ENCODE measurements at regions not wholly inside any gene's neighbourhood (a gene's known extent, or its start where the extent isn't known, plus 50 kb on each side); places are given as distances from the start of the nearest gene placed in this dataset.
"Not testable (repeated sequence)": the region's sequence is repeated elsewhere in the genome, so short reads cannot be mapped to it uniquely, and the experiment has no call there.

DNA sequence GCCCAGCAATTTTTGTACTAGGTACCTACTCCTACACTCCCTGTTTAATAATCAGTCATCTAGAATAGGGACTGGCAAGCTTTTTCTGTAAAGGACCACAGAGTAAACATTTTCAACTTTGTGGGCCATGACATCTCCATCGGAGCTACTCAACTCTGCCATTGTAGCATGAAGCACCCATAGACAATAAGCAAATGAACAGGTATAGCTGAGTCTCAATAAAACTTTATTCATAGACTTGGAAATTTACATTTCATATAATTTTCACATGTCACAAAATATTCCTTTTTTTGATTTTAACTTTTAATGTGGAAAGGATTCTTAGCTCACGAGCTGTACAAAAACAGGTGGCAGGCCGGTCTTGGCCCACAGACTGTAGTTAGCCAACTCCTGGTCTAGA lies 345.8 kb downstream of the SOX9 start:
- no peak for DNase-seq (ENCODE audit: low read depth, low spot score)
- Histone ChIP-seq H3K27ac (no peak overlapping the region), H3K9ac (ENCODE audit: insufficient read length) (no peak overlapping the region), H3K4me3 (no peak overlapping the region), H3K9me3 (ENCODE audit: low read depth, low read length) (no peaks in the 10 kb centered on the region), H3K36me3 (ENCODE audit: insufficient read depth, low read length) (no peaks in the 10 kb centered on the region)
- TF ChIP-seq FOXP2 (optimal IDR thresholded peaks at IDR 0.05; ENCODE audit: control extremely low read depth, extremely low read length, insufficient read depth) (no peak), POLR2AphosphoS5 (IDR thresholded peaks at IDR 0.05; ENCODE audit: borderline replicate concordance, low read depth, low read length) (no peak), EZH2 (IDR thresholded peaks at IDR 0.05) (no peak)

DNA sequence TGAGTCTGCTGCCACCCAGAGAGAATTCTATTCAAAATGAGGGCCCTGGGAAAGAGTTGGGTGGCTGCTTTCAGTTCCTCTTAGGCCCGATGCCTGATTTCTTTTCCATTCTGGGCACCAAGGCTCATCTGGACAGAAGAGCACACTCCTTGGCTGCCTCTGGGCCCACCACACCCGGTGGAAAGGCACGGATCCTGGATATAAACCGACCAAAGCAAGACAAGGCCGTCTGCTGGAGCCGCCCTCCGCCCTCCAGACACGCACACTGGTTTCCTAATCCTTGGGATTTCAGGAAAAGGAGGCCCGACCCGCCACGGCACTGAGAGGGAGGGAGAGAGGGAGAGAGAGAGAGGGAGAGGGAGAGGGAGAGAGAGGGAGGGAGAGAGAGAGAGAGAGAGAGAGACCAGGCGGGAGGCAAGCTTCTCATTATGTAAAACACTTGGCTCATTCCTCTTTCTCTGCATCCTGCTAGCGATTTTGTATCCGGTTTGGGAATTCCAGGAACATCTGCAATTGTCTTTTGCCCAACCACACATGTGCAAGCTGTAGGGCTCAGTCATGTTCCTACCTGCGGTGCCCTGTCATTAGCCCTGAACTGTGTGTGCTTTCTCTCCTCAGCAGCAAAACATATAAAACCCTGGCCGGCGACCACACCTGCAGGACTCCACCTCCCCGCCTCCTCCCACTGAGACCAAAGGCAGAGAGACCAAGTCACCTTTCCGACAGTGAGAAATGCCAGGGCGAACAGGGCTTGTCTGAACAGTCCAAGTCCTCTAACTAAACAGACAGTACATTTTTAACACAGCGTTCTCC lies 347.2 kb downstream of the SOX9 start:
- no peak overlapping the region for H3K27ac ChIP-seq
- no peak overlapping the region for H3K9ac ChIP-seq (ENCODE audit: insufficient read length)
- no peak overlapping the region for H3K4me3 ChIP-seq
- H3K9me3 ChIP-seq (ENCODE audit: low read depth, low read length), result no peaks in the 10 kb centered on the region
- no peaks in the 10 kb centered on the region for H3K36me3 ChIP-seq (ENCODE audit: insufficient read depth, low read length)
- TF ChIP-seq POLR2AphosphoS5 (IDR thresholded peaks at IDR 0.05; ENCODE audit: borderline replicate concordance, low read depth, low read length) (no peak), FOXP2 (optimal IDR thresholded peaks at IDR 0.05; ENCODE audit: control extremely low read depth, extremely low read length, insufficient read depth) (no peak), EZH2 (IDR thresholded peaks at IDR 0.05) (no peak)
- no peak for DNase-seq (ENCODE audit: low read depth, low spot score)

- Histone ChIP-seq H3K9ac (ENCODE audit: insufficient read length) (no peak overlapping the region), H3K27ac (no peak overlapping the region), H3K36me3 (ENCODE audit: insufficient read depth, low read length) (no peaks in the 10 kb centered on the region), H3K9me3 (ENCODE audit: low read depth, low read length) (no peaks in the 10 kb centered on the region), H3K4me3 (no peak overlapping the region)
- no peak for DNase-seq (ENCODE audit: low read depth, low spot score)
- TF ChIP-seq POLR2AphosphoS5 (IDR thresholded peaks at IDR 0.05; ENCODE audit: borderline replicate concordance, low read depth, low read length) (no peak), FOXP2 (optimal IDR thresholded peaks at IDR 0.05; ENCODE audit: control extremely low read depth, extremely low read length, insufficient read depth) (no peak), EZH2 (IDR thresholded peaks at IDR 0.05) (no peak)
These were observed 348.0 kb downstream of the SOX9 start for GRCh38 chr17:72468841-72469240.

- H3K36me3 ChIP-seq (ENCODE audit: insufficient read depth, low read length), result no peaks in the 10 kb centered on the region
- H3K9me3 ChIP-seq (ENCODE audit: low read depth, low read length), result no peaks in the 10 kb centered on the region
- H3K4me3 ChIP-seq, result no peak overlapping the region
- TF ChIP-seq POLR2AphosphoS5 (IDR thresholded peaks at IDR 0.05; ENCODE audit: borderline replicate concordance, low read depth, low read length), result no peak
- TF ChIP-seq FOXP2 (optimal IDR thresholded peaks at IDR 0.05; ENCODE audit: control extremely low read depth, extremely low read length, insufficient read depth), result no peak
- TF ChIP-seq EZH2 (IDR thresholded peaks at IDR 0.05), result no peak
- H3K9ac ChIP-seq (ENCODE audit: insufficient read length), result no peak overlapping the region
- no peak overlapping the region for H3K27ac ChIP-seq
- no peak for DNase-seq (ENCODE audit: low read depth, low spot score)
These were observed 349.4 kb downstream of the SOX9 start for GRCh38 chr17:72470121-72470705.

DNA sequence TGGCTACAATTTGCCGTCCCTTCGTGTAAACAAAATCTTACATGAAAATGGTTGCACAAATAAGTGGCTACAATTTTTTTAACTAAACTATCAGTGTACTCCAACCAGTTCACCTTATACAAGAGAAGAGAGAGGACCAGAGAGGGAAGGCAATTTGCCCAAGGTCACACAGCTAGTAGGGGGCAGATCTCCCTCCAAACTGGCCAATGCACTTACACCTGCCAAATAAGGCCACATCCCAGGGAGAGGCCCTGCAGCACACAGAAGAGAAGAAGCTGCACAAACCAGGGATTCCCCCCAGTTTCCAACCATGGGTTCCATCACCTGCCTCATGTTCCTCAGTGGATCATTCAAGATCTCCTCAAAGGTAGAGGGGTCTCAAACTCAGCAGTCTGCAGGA lies 349.9 kb downstream of the SOX9 start:
- Histone ChIP-seq H3K9ac (ENCODE audit: insufficient read length) (no peak overlapping the region), H3K27ac (no peak overlapping the region), H3K4me3 (no peak overlapping the region), H3K36me3 (ENCODE audit: insufficient read depth, low read length) (no peaks in the 10 kb centered on the region), H3K9me3 (ENCODE audit: low read depth, low read length) (no peaks in the 10 kb centered on the region)
- TF ChIP-seq EZH2 (IDR thresholded peaks at IDR 0.05) (no peak), FOXP2 (optimal IDR thresholded peaks at IDR 0.05; ENCODE audit: control extremely low read depth, extremely low read length, insufficient read depth) (no peak), POLR2AphosphoS5 (IDR thresholded peaks at IDR 0.05; ENCODE audit: borderline replicate concordance, low read depth, low read length) (no peak)
- DNase-seq (ENCODE audit: low read depth, low spot score), result no peak

DNA sequence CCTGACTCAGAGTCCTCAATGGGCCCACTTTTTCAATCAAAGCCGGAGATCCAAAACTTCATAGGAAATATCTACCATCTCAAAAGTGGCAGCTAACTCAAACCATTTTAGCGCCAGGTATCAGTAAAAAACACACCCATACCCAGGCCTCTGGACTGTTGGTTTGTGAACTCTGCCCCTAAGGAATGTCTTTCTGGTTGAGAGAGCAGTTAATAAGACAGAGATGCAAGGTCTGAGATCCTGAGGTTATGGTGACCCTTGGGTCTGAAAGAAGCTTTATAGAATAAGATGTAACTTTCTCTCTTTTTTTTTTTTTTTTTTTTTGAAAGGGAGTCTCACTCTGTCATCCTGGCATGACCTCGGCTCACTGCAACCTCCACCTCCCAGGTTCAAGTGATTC lies 350.5 kb downstream of the SOX9 start:
- Histone ChIP-seq H3K36me3 (ENCODE audit: insufficient read depth, low read length) (no peaks in the 10 kb centered on the region), H3K27ac (no peak overlapping the region), H3K9ac (ENCODE audit: insufficient read length) (no peak overlapping the region), H3K9me3 (ENCODE audit: low read depth, low read length) (no peaks in the 10 kb centered on the region), H3K4me3 (no peak overlapping the region)
- TF ChIP-seq FOXP2 (optimal IDR thresholded peaks at IDR 0.05; ENCODE audit: control extremely low read depth, extremely low read length, insufficient read depth), result no peak
- TF ChIP-seq EZH2 (IDR thresholded peaks at IDR 0.05), result no peak
- TF ChIP-seq POLR2AphosphoS5 (IDR thresholded peaks at IDR 0.05; ENCODE audit: borderline replicate concordance, low read depth, low read length), result no peak
- DNase-seq (ENCODE audit: low read depth, low spot score), result no peak

GRCh38 chr17:72472106-72472505 lies 351.3 kb downstream of the SOX9 start:
- Histone ChIP-seq H3K9ac (ENCODE audit: insufficient read length) (no peak overlapping the region), H3K9me3 (ENCODE audit: low read depth, low read length) (no peaks in the 10 kb centered on the region), H3K36me3 (ENCODE audit: insufficient read depth, low read length) (no peaks in the 10 kb centered on the region), H3K4me3 (no peak overlapping the region), H3K27ac (no peak overlapping the region)
- no peak for DNase-seq (ENCODE audit: low read depth, low spot score)
- TF ChIP-seq EZH2 (IDR thresholded peaks at IDR 0.05) (no peak), POLR2AphosphoS5 (IDR thresholded peaks at IDR 0.05; ENCODE audit: borderline replicate concordance, low read depth, low read length) (no peak), FOXP2 (optimal IDR thresholded peaks at IDR 0.05; ENCODE audit: control extremely low read depth, extremely low read length, insufficient read depth) (no peak)

- H3K9ac ChIP-seq (ENCODE audit: insufficient read length); DNase-seq (ENCODE audit: low read depth, low spot score); H3K9me3 ChIP-seq (ENCODE audit: low read depth, low read length); H3K4me3 ChIP-seq; H3K27ac ChIP-seq; H3K36me3 ChIP-seq (ENCODE audit: insufficient read depth, low read length): not testable (repeated sequence)
These were observed 352.1 kb downstream of the SOX9 start for GRCh38 chr17:72472853-72473390.

All from SK-N-MC (cell line).